GM18867 (cell line): ENCODE measurements at regions not wholly inside any gene's neighbourhood (a gene's known extent, or its start where the extent isn't known, plus 50 kb on each side); places are given as distances from the start of the nearest gene placed in this dataset.
"Not testable (repeated sequence)": the region's sequence is repeated elsewhere in the genome, so short reads cannot be mapped to it uniquely, and the experiment has no call there.

Experiments
- ATAC-seq: cut with Tn5 transposase; IDR thresholded peaks from one replicate; pipeline ENCODE4 v1.9.1; 2021; ENCODE audit warnings: mild to moderate bottlenecking, moderate library complexity; ENCODE audit not compliant: unreplicated experiment

DNA sequence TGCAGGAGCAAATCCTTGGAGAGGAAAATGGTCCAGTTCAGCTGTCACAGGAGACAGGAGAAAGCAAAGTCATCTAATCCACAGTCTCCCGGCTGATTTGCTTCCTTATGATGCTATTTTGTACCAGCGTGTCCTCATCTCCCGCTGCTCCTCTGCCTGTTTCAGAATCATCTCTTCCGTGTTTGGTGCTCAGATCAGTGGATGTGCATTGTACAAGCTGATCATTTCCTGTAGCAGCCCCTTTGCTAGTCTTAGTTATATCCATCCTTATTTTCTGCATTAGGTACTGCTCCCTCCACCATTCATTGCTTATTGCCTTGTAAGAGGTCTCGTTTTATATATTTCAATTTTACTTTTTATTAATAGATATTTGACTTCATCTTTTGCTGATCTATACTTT lies 219.9 kb upstream of the PRSS58 start:
- not testable (repeated sequence) for ATAC-seq

DNA sequence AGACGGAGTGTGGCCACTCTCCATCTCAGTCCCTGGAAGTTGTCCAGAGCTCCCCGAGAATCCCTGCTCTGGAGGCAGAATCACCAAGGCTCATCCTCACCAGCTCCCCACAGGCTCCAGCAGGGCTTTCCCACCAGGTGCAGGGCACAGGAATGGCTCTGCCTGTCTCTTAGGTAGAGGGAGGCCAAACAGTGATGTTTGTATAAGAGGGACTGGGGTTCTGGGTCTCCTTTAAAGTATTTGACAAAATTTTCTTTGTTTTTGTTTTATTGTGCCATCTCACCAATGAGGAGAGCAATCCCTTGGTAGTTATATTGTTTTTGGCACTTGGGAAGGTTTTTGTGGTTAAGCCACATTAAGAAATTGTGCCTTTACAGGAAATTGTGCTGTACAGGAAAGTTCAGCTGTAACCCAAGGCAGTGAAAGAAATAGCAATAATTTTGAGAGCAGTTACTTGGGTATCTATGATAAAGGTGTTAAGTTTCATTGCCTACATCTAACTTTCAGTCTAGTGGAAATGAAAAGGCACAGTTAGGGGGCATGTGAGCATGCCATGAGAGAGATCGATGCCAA lies 219.3 kb upstream of the PRSS58 start:
- ATAC-seq: no peak

DNA sequence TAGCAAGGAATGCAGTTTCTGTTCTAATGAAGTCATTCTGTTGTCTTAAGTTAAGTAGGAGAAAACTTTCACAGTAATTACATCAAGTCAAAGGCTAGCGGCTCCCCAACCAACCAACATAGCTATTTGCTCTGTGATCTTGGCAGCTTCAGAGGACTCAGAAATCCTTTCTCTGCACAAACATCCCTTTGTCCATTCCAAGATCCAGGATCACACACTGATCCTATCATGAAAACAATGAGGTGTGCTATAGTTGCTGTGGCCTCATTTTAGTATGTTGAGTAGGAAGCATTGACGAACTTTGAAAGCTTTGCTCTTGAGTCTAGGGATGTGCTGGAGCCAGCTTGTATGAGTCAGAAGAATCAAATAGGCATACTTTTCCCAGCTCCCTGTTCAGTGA lies 218.2 kb upstream of the PRSS58 start:
- ATAC-seq: no peak

DNA sequence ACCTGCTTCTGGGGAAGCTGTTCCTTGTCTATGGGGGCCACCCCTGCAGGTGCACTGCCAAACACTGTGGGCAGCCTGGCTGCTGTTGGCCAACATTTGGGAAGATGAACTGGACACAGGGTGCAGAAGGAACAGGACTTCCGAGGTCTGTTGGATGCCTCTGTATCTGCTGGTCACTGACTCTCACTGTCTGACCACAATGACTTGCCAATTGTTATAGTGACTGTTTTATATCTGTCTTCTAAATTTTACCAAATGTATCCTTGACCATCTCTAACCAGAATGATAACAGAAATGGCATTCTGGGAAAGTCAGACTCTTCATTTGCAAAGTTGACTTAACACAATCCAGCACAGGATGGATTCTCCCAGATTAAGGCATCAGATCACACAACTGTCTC lies 214.0 kb upstream of the PRSS58 start:
- no peak for ATAC-seq

DNA sequence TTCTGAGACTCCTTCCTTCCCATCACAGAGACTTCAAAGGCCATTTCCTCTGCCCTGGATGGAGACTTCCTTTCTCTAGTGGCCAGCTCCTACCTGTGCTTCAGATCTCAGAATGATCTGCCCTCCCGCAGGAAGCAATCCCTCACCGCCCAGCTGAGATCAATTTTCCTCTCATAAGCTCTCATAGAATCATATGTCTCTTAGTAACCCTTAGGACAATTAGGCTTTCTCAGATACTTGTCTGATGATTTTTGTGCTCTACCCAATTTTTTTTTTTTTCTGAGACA lies 212.6 kb upstream of the PRSS58 start:
- ATAC-seq: no peak

DNA sequence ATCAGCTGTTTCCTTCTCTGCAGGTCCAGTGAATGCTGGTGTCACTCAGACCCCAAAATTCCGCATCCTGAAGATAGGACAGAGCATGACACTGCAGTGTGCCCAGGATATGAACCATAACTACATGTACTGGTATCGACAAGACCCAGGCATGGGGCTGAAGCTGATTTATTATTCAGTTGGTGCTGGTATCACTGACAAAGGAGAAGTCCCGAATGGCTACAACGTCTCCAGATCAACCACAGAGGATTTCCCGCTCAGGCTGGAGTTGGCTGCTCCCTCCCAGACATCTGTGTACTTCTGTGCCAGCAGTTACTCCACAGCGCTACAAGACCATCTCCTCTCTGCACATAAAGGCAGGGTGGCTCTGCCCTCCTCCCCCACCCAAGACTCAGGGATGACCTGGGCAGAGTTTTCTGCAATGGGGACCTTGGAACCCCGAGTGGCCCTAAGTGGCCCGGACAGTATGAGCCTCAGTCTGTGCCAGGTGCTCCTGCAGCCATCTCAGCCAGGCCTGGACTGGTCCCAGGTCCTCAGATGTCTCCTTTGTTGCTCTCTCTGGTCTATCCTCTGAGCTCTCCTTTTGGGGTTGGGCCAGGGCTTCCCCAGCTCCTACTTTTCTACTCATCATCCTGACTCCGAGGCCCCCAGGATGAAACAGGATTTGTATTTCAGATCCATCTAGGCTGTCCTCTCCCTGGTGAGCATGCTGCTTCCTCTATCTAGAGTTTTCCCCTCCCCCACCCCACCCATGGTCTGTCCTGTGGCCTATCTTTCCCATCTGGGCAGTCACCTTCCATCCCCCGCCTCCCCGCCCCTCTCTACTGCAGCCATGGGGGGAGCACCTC lies 212.1 kb upstream of the PRSS58 start:
- no peak for ATAC-seq

DNA sequence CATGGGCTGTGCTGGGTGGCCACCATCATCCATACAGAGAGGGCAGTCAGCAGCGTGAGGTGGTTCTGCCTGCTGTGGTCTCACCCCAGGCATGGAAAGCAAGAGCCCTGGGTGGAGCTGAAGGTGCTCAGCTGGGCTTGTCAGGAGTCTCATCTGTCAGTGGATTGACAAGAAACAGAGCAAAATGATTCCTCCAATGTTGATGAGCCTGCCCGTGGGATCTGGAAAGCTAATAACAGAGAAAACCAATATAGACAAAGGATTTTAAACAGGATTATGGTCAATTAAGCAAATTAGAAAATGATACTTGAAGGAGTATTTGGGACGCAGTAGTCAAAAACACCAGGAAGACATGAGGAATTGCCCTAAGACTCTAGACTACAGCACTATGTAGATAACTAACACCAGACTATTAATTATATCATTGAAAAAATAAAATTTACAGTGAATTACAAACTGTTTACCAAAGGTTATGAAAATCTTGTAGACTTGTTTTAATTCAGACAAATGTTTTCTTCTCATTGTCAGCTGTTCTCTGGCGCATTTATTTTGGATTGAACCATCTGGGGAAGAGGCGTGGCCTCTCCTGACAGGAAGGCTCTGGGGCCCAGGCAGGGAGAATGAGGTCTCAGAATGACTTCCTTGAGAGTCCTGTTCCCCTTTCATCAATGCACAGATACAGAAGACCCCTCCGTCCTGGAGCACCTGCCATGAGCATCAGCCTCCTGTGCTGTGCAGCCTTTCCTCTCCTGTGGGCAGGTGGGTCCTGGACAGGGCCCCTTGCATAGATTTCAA lies 211.2 kb upstream of the PRSS58 start:
- ATAC-seq: no peak

DNA sequence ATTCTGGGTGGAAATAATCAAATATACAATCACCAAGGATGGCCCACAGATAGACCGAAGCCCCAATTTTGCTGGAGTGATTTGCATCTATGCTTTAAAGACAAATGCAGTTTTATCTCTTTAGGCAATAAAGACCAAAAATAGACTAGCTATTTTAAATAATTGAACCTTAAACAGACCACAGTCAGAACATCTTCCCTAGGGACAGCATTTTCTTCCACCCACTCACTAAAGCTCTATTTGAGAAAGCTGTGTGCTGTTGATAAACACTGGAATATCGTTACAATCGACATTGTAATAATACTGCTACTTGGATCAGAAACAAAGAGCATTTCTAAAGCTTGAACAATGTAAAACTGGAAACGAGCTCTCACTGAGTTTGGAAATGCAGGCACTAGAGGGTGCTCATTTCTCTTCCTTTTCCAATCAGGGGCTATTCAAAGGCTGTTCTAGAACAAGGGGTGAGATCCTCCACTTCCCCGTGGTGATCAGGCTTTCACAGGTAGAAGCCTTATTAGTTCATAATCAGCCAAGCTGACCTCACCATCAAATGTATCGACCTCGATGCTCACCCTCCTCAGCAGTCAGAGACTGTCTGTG lies 209.3 kb upstream of the PRSS58 start:
- ATAC-seq: not testable (repeated sequence)

DNA sequence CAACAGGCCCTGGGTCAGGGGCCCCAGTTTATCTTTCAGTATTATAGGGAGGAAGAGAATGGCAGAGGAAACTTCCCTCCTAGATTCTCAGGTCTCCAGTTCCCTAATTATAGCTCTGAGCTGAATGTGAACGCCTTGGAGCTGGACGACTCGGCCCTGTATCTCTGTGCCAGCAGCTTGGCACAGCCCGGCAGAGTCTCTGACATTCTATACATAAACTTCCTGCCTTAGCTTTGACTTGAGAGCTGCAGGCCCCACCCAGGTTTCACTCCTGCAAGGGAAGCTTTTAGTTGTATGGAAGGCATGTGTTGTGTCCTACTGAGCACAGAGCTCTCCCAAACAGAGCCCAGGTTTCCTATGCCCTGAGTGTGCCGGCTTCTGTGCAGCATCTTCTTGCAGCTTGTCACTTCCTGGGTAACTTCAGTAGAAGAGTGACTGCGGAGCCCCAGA lies 205.6 kb upstream of the PRSS58 start:
- peak; percentile 48 for ATAC-seq

DNA sequence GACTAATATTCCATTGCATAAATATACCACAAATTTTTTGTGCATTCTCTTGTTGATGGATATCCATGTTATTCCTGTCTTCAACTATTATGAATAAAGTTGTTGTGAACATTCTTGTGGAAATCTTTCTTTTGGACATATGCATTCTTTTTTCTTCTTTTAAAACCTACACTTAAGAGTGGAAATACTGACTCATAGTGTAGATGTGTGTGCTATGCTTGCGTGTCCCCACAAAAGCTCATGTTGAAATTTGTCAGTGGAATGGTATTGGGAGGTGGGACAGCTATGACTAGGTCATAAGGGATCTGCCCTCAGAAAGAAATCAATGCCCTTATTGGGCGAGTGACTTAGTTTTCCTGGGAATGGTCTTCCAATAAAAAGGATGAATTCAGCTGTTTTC lies 203.6 kb upstream of the PRSS58 start:
- ATAC-seq: no peak

DNA sequence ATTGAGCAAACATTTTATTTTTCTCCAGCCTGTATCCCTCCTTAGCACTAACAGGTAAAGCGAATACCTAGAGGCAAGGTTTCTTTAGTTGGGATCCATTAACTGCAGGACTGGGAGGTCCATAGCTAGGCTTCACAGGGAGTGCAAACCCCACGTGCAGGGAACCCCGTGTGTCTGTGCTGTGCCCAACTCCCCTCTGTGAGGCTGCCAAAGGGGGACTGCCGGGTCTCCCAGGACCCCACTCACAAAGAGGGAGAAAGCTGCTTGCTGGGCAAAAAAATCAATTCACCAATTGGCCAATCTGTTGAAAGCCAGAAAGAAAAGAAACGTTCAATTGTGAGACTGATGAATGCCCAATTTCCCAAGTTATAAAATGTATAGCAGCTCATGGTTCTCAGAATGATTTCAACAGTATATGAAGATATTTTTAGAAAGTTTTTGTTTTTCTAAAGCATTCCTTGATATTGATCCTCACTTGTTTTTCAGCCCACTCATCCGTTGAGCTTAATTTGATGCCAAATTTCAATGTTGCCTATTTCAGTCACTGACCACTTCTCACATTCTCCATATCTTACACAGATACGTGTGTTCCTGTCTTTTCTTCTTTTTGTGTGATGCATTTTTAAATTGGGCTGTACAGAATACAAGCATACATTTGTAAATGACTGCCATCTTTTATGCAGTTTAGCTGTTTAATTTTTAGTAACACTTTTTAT lies 202.7 kb upstream of the PRSS58 start:
- no peak for ATAC-seq

DNA sequence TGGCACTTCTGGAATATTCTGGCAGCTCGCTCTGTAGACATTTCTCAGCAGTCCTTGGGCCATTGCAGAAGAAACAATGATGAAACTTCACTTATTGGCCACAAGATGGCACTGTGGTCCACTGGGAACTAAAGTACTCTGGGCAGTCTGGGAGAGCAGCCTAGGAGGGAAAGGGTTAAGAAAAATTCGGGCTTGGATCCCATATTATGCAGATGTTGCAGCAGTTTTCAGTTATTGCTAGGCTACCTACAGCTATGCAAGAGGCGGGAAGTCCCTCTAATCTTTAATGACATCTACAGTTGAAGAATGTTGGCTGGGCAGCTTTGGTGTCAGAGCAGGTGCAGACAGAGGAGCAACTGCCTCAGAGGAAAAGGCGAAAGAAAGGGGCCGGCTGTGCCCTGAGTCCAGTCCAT lies 201.7 kb upstream of the PRSS58 start:
- ATAC-seq: peak; percentile 85

DNA sequence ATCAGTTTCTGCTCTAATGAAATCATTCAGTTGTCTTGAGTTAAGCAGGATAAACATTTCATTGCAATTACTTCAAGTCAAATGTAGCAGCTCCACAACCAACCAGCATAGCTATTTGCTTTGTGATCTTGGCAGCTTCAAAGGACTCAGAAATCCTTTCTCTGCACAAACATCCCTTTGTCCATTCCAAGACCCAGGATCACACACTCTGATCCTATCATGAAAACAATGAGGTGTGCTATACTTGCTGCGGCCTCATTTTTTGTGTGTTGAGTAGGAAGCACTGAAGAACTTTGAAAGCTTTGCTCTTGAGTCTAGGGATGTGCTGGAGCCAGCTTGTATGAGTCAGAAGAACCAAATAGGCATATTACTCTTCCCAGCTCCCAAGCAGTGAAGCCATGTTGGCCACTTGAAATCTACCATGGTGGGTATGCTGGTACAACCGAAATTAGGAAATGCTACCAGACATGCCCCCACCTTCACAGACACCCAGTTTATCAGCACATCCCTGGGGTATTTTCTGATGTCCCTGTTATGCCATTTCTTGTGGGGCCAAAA lies 199.4 kb upstream of the PRSS58 start:
- no peak for ATAC-seq

DNA sequence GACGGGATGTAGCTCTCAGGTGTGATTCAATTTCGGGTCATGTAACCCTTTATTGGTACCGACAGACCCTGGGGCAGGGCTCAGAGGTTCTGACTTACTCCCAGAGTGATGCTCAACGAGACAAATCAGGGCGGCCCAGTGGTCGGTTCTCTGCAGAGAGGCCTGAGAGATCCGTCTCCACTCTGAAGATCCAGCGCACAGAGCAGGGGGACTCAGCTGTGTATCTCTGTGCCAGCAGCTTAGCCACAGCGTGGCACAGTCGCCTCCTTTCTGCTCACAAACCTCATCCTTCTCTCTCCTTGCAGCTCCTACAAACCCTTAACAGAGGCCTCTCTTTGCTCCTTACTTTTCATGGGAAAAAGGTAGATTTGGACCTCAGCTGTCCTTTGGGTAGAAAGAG lies 197.5 kb upstream of the PRSS58 start:
- no peak for ATAC-seq

DNA sequence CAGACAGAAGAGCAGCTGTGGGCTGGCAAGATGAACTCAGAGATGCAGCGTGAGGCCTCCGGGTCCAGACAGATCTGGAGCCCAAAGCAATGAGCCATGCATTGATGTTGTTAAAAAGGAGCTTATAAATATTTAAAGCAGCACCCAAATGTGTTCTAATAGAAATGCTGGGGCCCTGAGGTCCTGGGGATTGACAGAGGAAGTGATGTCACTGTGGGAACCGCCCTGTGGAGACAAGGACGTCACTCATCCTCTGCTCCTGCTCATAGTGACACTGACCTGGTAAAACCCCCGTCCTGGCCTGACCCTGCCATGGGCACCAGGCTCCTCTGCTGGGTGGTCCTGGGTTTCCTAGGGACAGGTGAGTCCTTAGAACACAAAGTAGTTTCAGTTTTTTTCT lies 197.0 kb upstream of the PRSS58 start:
- no peak for ATAC-seq

DNA sequence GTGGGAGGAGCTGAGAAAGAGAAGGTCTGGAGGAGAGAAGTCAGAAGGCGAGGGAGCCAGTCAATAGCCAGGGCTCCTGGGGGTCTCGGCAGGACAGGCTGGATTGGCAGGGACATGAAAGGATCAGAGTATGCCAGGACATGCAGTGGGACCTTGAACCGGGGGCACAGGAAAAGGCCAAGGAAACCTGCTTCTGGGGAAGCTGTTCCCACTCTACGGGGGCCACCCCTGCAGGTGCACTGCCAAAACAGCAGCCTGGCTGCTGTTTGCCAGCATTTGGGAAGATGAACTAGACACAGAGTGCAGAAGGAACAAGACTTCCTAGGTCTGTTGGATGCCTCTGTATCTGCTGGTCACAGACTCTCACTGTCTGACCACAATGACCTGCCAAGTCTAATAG lies 194.9 kb upstream of the PRSS58 start:
- no peak for ATAC-seq

DNA sequence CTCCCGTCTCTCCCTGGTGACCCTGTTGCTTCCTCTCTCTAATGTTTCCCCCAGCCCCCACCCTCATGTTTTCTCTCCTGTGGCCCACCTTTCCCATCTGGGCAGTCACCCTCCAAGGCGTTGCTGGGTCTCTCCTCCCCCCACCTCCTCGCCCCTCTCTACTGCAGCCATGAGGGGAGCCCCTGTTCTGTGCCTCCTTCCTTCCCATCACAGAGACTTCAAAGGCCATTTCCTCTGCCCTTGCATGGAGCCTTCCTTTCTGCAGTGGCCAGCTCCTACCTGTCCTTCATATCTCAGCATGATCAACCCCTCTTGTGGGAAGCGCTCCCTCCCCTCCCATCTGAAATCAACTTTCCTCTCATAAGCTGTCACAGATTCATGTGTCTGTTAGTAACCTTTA lies 194.0 kb upstream of the PRSS58 start:
- no peak for ATAC-seq

DNA sequence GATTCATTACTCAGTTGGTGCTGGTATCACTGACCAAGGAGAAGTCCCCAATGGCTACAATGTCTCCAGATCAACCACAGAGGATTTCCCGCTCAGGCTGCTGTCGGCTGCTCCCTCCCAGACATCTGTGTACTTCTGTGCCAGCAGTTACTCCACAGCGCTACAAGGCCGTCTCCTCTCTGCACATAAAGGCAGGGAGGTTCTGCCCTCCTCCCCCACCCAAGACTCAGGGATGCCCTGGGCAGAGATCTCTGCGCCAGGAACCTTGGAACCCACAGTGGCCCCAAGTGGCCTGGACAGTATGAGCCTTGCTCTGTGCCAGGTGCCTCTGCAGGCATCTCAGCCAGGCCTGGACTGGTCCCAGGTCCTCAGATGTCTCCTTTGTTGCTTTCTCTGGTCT lies 193.4 kb upstream of the PRSS58 start:
- ATAC-seq: no peak

DNA sequence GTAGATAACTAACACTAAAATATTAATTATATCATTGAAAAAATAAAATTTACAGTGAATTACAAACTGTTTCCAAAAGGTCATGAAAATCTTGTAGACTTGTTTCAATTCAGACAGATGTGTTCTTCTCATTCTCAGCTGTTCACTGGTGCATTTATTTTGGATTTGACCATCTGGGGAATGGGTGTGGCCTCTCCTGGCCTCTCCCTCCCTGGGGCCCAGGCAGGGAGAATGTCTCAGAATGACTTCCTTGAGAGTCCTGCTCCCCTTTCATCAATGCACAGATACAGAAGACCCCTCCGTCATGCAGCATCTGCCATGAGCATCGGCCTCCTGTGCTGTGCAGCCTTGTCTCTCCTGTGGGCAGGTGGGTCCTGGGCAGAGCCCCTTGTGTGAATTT lies 192.8 kb upstream of the PRSS58 start:
- ATAC-seq: no peak

DNA sequence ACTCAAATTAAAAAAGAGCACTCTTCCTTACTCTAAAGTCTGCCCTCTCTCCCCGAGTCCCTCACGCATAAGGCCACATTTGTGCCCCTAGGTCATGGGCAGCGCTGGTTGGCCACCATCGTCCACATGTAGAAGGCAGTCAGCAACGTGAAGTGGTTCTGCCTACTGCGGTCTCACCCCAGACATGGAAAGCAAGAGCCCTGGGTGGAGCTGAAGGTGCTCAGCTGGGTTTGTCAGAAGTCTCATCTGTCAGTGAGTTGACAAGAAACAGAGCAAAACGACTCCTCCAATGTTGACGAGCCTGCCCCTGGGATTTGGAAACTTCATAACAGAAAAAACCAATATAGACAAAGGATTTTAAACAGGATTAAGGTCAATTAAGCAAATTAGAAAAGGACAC lies 192.3 kb upstream of the PRSS58 start:
- ATAC-seq: no peak

DNA sequence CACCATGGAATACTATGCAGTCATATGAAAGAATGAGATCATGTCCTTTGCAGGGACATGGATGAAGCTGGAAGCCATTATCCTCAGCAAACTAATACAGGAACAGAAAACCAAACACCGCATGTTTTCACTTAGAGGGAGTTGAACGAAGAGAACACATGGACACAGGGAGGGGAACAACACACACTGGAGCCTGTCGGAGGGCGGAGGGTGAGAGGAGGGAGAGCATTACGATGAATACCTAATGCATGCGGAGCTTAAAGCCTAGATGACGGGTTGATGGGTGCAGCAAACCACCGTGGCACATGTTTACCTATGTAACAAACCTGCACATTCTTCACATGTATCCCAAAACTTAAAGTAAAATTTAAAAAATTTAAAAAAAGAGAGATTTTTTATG lies 191.0 kb upstream of the PRSS58 start:
- ATAC-seq: not testable (repeated sequence)
